Stimulated activated CD4-positive, alpha-beta T cell treated with anti-CD3 and anti-CD28 coated beads, Interleukin-4, amount 100 ng/mL, for 48 hours (primary cell): ENCODE measurements at regions not wholly inside any gene's neighbourhood (a gene's known extent, or its start where the extent isn't known, plus 50 kb on each side); places are given as distances from the start of the nearest gene placed in this dataset.
A peak's percentile ranks its signal among the peaks of the same experiment; 100 is the strongest.

Experiments used
- DNase-seq, 2 donors: peaks; one replicate each; pipeline ENCODE4 v3.0.0-alpha.2; 2020; ENCODE audit warnings: low read depth in 2 of 2

GRCh38 chr10:60666221-60666620, 112.1 kb upstream of the CDK1 start:
- peak in 1 of 2 donors; percentile 21 for DNase-seq

- DNase-seq: no peak
Observed at GRCh38 chr10:60664859-60665258, 113.4 kb upstream of the CDK1 start.

- no peak for DNase-seq
Observed at GRCh38 chr10:60663850-60664249, 114.4 kb upstream of the CDK1 start.

- DNase-seq: no peak
Observed at GRCh38 chr10:60662917-60663614, 115.2 kb upstream of the CDK1 start.

GRCh38 chr10:60661637-60662036, 116.6 kb upstream of the CDK1 start:
- no peak for DNase-seq

GRCh38 chr10:60660625-60661024, 117.7 kb upstream of the CDK1 start:
- DNase-seq: no peak

- no peak for DNase-seq
Observed at GRCh38 chr10:60654813-60655464, 123.3 kb upstream of the CDK1 start.

GRCh38 chr10:60652628-60653027, 125.7 kb upstream of the CDK1 start:
- no peak for DNase-seq

- DNase-seq: no peak
Observed at GRCh38 chr10:60650378-60650800, 127.9 kb upstream of the CDK1 start.

- no peak for DNase-seq
Observed at GRCh38 chr10:60649485-60650377, 128.5 kb upstream of the CDK1 start.

GRCh38 chr10:60648761-60649160, 129.5 kb upstream of the CDK1 start:
- no peak for DNase-seq

- peak in 1 of 2 donors; percentile 19 for DNase-seq
Observed at GRCh38 chr10:60646966-60647796, 131.1 kb upstream of the CDK1 start.

- no peak for DNase-seq
Observed at GRCh38 chr10:60645980-60646379, 132.3 kb upstream of the CDK1 start.

GRCh38 chr10:60644436-60645130, 133.7 kb upstream of the CDK1 start:
- no peak for DNase-seq

GRCh38 chr10:60643874-60644273, 134.4 kb upstream of the CDK1 start:
- DNase-seq: no peak

GRCh38 chr10:60629332-60629731, 148.9 kb upstream of the CDK1 start:
- DNase-seq: no peak

GRCh38 chr10:60627778-60628748, 150.2 kb upstream of the CDK1 start:
- no peak for DNase-seq

GRCh38 chr10:60626037-60626436, 152.2 kb upstream of the CDK1 start:
- DNase-seq: no peak

- no peak for DNase-seq
Observed at GRCh38 chr10:60623627-60624026, 154.7 kb upstream of the CDK1 start.

- DNase-seq: no peak
Observed at GRCh38 chr10:60621018-60621417, 157.3 kb upstream of the CDK1 start.
